HCT116 (cell line): ENCODE measurements at regions not wholly inside any gene's neighbourhood (a gene's known extent, or its start where the extent isn't known, plus 50 kb on each side); places are given as distances from the start of the nearest gene placed in this dataset.

ENCODE experiments used
- EZH2 ChIP-seq: fragments of 200-600 bp; sonication (generic); IDR thresholded peaks from 2 replicates; pipeline ENCODE4 v1.6.1; 2017; ENCODE audit warnings: antibody characterized with exemption, mixed run types
- EZH2phosphoT487 ChIP-seq: fragments of 200-600 bp; IDR thresholded peaks from 2 replicates; pipeline ENCODE4 v1.6.1; 2018; ENCODE audit warnings: antibody characterized with exemption, borderline replicate concordance
- POLR2A ChIP-seq: IDR thresholded peaks from 2 replicates; pipeline ENCODE4 v1.7.0; 2011; ENCODE audit warnings: borderline replicate concordance; ENCODE audit not compliant: insufficient read depth, insufficient read length; ENCODE audit errors: extremely low read depth
- SP1 ChIP-seq: IDR thresholded peaks from 2 replicates; pipeline ENCODE4 v1.6.1; 2012; ENCODE audit warnings: low read depth
- YY1 ChIP-seq: IDR thresholded peaks from 2 replicates; pipeline ENCODE4 v1.6.1; 2011; ENCODE audit warnings: low read length, low read depth, moderate library complexity, mild to moderate bottlenecking; ENCODE audit not compliant: insufficient replicate concordance; ENCODE audit errors: extremely low read depth
- TF ChIP-seq, protein P1 (sequence below): IDR thresholded peaks from 2 replicates; pipeline ENCODE4 v1.6.1; 2011; ENCODE audit warnings: mild to moderate bottlenecking, low read length, moderate library complexity; ENCODE audit not compliant: insufficient replicate concordance; ENCODE audit errors: extremely low read depth
- TF ChIP-seq, protein P2 (sequence below), 3 experiments: fragments of 200-600 bp in 1 of 3; sonication (generic) in 1 of 3; IDR thresholded peaks in 2 of 3; conservative IDR thresholded peaks in 1 of 3; 2 replicates each; pipeline ENCODE4 v1.5.1; 2012 to 2017; ENCODE audit warnings: low read depth in 2 of 3, low read length in 2 of 3, antibody characterized with exemption in 1 of 3, borderline replicate concordance in 1 of 3, control low read depth in 1 of 3, mild to moderate bottlenecking in 1 of 3, mixed read lengths in 1 of 3, mixed run types in 1 of 3, moderate library complexity in 1 of 3; ENCODE audit not compliant: insufficient read depth in 1 of 3

DNA sequence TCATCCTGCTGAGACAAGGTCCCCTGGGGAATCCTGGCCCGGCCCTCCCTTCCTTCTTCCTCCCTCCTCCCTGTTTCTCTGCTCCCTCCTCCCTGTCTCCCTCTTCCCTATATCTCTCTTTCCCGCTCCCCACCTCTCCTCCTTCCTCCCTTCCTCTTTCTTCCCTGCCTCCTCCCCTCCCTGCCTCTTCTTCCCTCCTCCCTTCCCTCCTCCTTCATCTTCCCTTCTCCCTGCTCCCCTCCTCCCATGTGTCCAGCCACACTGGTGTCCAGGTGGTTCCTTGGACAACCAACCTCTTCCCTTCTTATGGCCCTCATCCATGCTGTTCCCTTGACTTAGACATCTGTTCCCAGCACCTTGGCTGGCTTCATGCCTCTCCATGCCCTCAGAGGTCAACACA, 258.1 kb downstream of the MN1 start:
- TF ChIP-seq YY1 (no peak), EZH2 (no peak), EZH2phosphoT487 (no peak), POLR2A (no peak), SP1 (no peak)
- TF ChIP-seq, protein P1, sequence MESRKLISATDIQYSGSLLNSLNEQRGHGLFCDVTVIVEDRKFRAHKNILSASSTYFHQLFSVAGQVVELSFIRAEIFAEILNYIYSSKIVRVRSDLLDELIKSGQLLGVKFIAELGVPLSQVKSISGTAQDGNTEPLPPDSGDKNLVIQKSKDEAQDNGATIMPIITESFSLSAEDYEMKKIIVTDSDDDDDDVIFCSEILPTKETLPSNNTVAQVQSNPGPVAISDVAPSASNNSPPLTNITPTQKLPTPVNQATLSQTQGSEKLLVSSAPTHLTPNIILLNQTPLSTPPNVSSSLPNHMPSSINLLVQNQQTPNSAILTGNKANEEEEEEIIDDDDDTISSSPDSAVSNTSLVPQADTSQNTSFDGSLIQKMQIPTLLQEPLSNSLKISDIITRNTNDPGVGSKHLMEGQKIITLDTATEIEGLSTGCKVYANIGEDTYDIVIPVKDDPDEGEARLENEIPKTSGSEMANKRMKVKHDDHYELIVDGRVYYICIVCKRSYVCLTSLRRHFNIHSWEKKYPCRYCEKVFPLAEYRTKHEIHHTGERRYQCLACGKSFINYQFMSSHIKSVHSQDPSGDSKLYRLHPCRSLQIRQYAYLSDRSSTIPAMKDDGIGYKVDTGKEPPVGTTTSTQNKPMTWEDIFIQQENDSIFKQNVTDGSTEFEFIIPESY: no peak
- TF ChIP-seq, protein P2, sequence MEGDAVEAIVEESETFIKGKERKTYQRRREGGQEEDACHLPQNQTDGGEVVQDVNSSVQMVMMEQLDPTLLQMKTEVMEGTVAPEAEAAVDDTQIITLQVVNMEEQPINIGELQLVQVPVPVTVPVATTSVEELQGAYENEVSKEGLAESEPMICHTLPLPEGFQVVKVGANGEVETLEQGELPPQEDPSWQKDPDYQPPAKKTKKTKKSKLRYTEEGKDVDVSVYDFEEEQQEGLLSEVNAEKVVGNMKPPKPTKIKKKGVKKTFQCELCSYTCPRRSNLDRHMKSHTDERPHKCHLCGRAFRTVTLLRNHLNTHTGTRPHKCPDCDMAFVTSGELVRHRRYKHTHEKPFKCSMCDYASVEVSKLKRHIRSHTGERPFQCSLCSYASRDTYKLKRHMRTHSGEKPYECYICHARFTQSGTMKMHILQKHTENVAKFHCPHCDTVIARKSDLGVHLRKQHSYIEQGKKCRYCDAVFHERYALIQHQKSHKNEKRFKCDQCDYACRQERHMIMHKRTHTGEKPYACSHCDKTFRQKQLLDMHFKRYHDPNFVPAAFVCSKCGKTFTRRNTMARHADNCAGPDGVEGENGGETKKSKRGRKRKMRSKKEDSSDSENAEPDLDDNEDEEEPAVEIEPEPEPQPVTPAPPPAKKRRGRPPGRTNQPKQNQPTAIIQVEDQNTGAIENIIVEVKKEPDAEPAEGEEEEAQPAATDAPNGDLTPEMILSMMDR (IDR thresholded peaks at IDR 0.05 in 2 of 3, conservative IDR thresholded peaks at IDR 0.05 in 1 of 3; ENCODE audit: borderline replicate concordance in 1 of 3, insufficient read depth in 1 of 3, low read depth in 2 of 3, low read length in 2 of 3): no peak
